Activated CD4-positive, alpha-beta T cell treated with anti-CD3 and anti-CD28 coated beads for 4 hours (primary cell): ENCODE measurements at regions not wholly inside any gene's neighbourhood (a gene's known extent, or its start where the extent isn't known, plus 50 kb on each side); places are given as distances from the start of the nearest gene placed in this dataset.

Source experiments
- DNase-seq, 2 donors: peaks; one replicate each; pipeline ENCODE4 v3.0.0-alpha.2; 2020

- no peak for DNase-seq
These were observed 55.5 kb upstream of the CCDC167 start for GRCh38 chr6:37555040-37555781.

GRCh38 chr6:37554480-37554819 lies 54.8 kb upstream of the CCDC167 start:
- no peak for DNase-seq

GRCh38 chr6:37552267-37552666 lies 52.6 kb upstream of the CCDC167 start:
- no peak for DNase-seq

DNA sequence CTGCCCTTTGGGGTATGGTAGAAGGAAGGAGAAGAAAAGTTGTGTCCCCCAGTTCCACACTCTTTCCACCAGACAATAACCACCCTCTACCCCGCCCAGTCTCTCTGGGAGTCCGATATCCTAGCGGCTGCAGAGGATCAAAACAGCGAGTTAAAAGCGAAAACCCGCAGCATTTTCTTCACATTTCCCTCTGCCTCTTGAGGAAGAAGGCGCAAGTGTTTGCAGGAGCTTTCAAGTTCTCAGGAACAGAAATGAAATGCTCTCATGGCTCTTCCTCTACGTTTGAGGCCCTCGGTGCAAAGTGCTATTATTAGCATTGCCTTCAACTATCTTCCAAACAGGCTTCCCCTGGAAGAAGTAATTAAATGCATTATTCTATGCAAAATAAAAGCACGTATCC lies 52.2 kb upstream of the CCDC167 start:
- no peak for DNase-seq

- no peak for DNase-seq
These were observed 51.8 kb upstream of the CCDC167 start for GRCh38 chr6:37551446-37551845.

GRCh38 chr6:37551002-37551401 lies 51.3 kb upstream of the CCDC167 start:
- no peak for DNase-seq

GRCh38 chr6:37550191-37550831 lies 50.6 kb upstream of the CCDC167 start:
- DNase-seq = no peak

DNA sequence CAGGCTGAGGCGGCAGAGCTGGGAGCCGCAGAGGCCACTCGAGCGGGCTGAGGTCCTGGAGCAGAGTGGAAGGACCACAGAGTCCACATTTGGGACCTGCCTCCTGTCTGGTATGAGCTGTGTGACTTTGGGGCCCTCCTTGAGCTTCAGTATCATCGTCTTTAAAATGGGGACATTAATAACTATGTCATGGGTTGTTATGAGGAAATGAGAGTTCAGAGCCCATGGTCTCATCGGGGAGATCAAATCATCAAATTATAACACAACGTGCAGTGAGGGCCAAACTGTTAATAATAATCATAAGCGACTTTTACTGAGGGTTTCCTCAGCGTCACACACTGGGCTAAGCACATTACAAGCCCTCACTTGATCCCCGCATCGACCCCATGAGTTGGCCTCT lies 49.9 kb upstream of the CCDC167 start:
- no peak for DNase-seq
